ENCODE measurements at regions not wholly inside any gene's neighbourhood (a gene's known extent, or its start where the extent isn't known, plus 50 kb on each side); places are given as distances from the start of the nearest gene placed in this dataset.

DNA sequence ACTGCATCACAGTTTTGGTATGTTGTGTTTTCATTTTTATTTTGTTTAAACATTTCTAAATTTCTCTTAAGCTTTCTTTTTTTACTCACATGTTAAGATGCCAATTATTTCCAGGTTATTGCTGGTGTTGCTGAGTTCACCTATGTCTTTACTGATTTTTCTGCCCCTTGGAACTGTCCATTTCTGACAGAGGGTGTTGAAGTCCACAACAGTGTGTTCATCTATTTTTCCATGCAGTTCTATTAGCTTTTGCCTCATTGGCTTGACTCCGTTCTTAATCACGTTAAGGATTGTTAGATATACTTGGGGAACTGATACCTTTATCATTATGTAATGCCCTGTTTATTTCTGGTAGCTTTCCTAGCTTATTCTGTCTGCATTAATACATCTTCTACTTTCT is 158.0 kb upstream of the TCERG1L start:
- H3K27me3 ChIP-seq (replicated peaks; ENCODE audit: control insufficient read depth, insufficient read depth, low read length): no peaks in the 10 kb centered on the region
- Mint-ChIP-seq H3K9me3 (ENCODE audit: unreplicated experiment) (no peaks in the 10 kb centered on the region), H3K4me1 (ENCODE audit: low read depth, unreplicated experiment) (no peaks in the 10 kb centered on the region), H3K27me3 (ENCODE audit: insufficient read depth, unreplicated experiment) (peaks cover 16% of the 10 kb centered on the region), H3K36me3 (ENCODE audit: insufficient read depth, unreplicated experiment) (no peaks in the 10 kb centered on the region), H3K4me3 (ENCODE audit: unreplicated experiment) (no peak overlapping the region), H3K27ac (ENCODE audit: unreplicated experiment) (no peak overlapping the region)
- intact Hi-C loops (cut with micrococcal nuclease; ENCODE audit: unreplicated experiment): no loop called here
- POLR2A ChIA-PET: no interaction called here
- BruUV-seq (replicated peaks): no TSS peak
- H3K36me3 ChIP-seq (ENCODE audit: control insufficient read depth, insufficient read depth, low read length): no peaks in the 10 kb centered on the region
- no peak for DNase-seq
- CTCF ChIA-PET: no interaction called here
- no peak overlapping the region for H3K4me3 ChIP-seq (ENCODE audit: low read depth, low read length)
- TF ChIP-seq, protein P1, sequence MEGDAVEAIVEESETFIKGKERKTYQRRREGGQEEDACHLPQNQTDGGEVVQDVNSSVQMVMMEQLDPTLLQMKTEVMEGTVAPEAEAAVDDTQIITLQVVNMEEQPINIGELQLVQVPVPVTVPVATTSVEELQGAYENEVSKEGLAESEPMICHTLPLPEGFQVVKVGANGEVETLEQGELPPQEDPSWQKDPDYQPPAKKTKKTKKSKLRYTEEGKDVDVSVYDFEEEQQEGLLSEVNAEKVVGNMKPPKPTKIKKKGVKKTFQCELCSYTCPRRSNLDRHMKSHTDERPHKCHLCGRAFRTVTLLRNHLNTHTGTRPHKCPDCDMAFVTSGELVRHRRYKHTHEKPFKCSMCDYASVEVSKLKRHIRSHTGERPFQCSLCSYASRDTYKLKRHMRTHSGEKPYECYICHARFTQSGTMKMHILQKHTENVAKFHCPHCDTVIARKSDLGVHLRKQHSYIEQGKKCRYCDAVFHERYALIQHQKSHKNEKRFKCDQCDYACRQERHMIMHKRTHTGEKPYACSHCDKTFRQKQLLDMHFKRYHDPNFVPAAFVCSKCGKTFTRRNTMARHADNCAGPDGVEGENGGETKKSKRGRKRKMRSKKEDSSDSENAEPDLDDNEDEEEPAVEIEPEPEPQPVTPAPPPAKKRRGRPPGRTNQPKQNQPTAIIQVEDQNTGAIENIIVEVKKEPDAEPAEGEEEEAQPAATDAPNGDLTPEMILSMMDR (IDR thresholded peaks at IDR 0.05; ENCODE audit: insufficient read depth in 1 of 2, low read depth in 1 of 2, low read length in 1 of 2, severe bottlenecking in 1 of 2, unreplicated experiment in 1 of 2): no peak
- H3K9me3 ChIP-seq: no peaks in the 10 kb centered on the region
- H3K4me1 ChIP-seq: no peaks in the 10 kb centered on the region

DNA sequence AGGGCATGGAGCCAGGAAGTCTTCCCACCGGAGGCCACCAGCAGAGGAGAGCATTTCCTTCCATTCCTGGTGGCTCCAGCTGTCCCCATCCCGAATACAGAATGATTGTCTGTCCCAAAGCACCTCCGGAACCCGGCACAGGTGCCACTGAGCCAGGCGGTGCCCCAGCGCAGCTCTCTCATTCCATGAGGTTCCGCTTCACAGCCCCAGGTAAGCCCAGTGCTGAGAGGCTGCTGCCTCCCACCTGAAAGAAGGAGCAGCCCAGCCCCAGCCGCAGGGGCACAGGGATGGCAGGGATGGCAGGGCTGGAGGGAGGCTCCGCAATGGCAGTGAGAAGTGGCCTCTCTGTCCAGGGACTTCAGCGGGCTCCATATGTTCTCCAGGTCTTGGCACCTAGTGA is 162.1 kb upstream of the TCERG1L start:
- no peaks in the 10 kb centered on the region for H3K9me3 Mint-ChIP-seq (ENCODE audit: unreplicated experiment)

DNA sequence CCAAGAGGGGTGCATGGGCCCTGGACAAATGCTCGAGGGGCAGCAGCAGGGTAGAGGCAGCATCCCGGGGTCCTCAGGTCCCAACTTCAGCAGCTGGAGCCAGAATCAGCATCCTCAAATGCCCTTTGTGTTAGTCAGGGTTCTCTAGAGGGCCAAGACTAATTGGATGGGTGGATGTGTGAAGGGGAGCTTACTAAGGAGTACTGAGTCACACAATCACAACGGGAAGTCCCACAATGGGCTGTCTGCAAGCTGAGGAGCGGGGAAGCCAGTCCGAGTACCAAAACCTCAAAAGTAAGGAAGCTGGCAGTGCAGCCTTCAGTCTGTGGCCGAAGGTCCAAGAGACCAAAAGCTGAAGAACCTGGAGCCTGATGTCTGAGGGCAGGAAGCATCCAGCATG is 162.9 kb upstream of the TCERG1L start:
- TF ChIP-seq, protein P1 (IDR thresholded peaks at IDR 0.05; ENCODE audit: insufficient read depth in 1 of 2, low read depth in 1 of 2, low read length in 1 of 2, severe bottlenecking in 1 of 2, unreplicated experiment in 1 of 2): no peak
- H3K9me3 Mint-ChIP-seq (ENCODE audit: unreplicated experiment): no peaks in the 10 kb centered on the region
- ChIA-PET CTCF (no interaction called here), POLR2A (no interaction called here)
- DNase-seq: no peak
- H3K4me1 Mint-ChIP-seq (ENCODE audit: low read depth, unreplicated experiment): no peaks in the 10 kb centered on the region
- no peak overlapping the region for H3K4me3 Mint-ChIP-seq (ENCODE audit: unreplicated experiment)
- H3K27me3 Mint-ChIP-seq (ENCODE audit: insufficient read depth, unreplicated experiment): peaks cover 10% of the 10 kb centered on the region
- BruUV-seq (replicated peaks): no TSS peak
- H3K27ac Mint-ChIP-seq (ENCODE audit: unreplicated experiment): no peak overlapping the region
- Histone ChIP-seq H3K27me3 (replicated peaks; ENCODE audit: control insufficient read depth, insufficient read depth, low read length) (no peaks in the 10 kb centered on the region), H3K36me3 (ENCODE audit: control insufficient read depth, insufficient read depth, low read length) (no peaks in the 10 kb centered on the region), H3K4me1 (no peaks in the 10 kb centered on the region), H3K9me3 (no peaks in the 10 kb centered on the region), H3K4me3 (ENCODE audit: low read depth, low read length) (no peak overlapping the region)
- H3K36me3 Mint-ChIP-seq (ENCODE audit: insufficient read depth, unreplicated experiment): no peaks in the 10 kb centered on the region
- intact Hi-C loops (cut with micrococcal nuclease; ENCODE audit: unreplicated experiment): no loop called here

More for the DNA sequence above, 162.1 kb upstream of the TCERG1L start:
- no TSS peak for BruUV-seq (replicated peaks)
- Histone ChIP-seq H3K36me3 (ENCODE audit: control insufficient read depth, insufficient read depth, low read length) (no peaks in the 10 kb centered on the region), H3K27me3 (replicated peaks; ENCODE audit: control insufficient read depth, insufficient read depth, low read length) (no peaks in the 10 kb centered on the region), H3K4me1 (no peaks in the 10 kb centered on the region), H3K4me3 (ENCODE audit: low read depth, low read length) (no peak overlapping the region), H3K9me3 (no peaks in the 10 kb centered on the region)
- Mint-ChIP-seq H3K4me3 (ENCODE audit: unreplicated experiment) (no peak overlapping the region), H3K27ac (ENCODE audit: unreplicated experiment) (no peak overlapping the region), H3K27me3 (ENCODE audit: insufficient read depth, unreplicated experiment) (peaks cover 10% of the 10 kb centered on the region), H3K4me1 (ENCODE audit: low read depth, unreplicated experiment) (no peaks in the 10 kb centered on the region), H3K36me3 (ENCODE audit: insufficient read depth, unreplicated experiment) (no peaks in the 10 kb centered on the region)
- intact Hi-C loops (cut with micrococcal nuclease; ENCODE audit: unreplicated experiment): no loop called here
- ChIA-PET POLR2A (no interaction called here), CTCF (no interaction called here)
- no peak for DNase-seq
- TF ChIP-seq, protein P1 (IDR thresholded peaks at IDR 0.05; ENCODE audit: insufficient read depth in 1 of 2, low read depth in 1 of 2, low read length in 1 of 2, severe bottlenecking in 1 of 2, unreplicated experiment in 1 of 2): no peak

Data from Caco-2 (cell line).